Stimulated activated memory B cell treated with anti-CD40 and anti-IgM and Interleukin-4, amounts not matched to agents 10 μg/mL and 1 μg/mL and 100 μg/mL, for 72 hours (primary cell): ENCODE measurements at regions not wholly inside any gene's neighbourhood (a gene's known extent, or its start where the extent isn't known, plus 50 kb on each side); places are given as distances from the start of the nearest gene placed in this dataset.

ENCODE experiments used
- ATAC-seq: fragments of 150-1000 bp; cut with Tn5 transposase; 2 replicates; pipeline ENCODE4 v1.10.0; 2021
- H3K27ac Mint-ChIP-seq: one replicate; pipeline ENCODE4 v1.8.0; 2022; ENCODE audit warnings: mild to moderate bottlenecking, mixed read lengths
- H3K27me3 Mint-ChIP-seq: one replicate; pipeline ENCODE4 v1.8.0; 2022; ENCODE audit warnings: mixed read lengths
- H3K36me3 Mint-ChIP-seq: one replicate; pipeline ENCODE4 v1.8.0; 2022; ENCODE audit warnings: mixed read lengths
- H3K4me1 Mint-ChIP-seq: one replicate; pipeline ENCODE4 v1.8.0; 2022; ENCODE audit warnings: mixed read lengths
- H3K4me3 Mint-ChIP-seq: one replicate; pipeline ENCODE4 v1.8.0; 2022; ENCODE audit warnings: mild to moderate bottlenecking, moderate library complexity, mixed read lengths
- H3K9me3 Mint-ChIP-seq: one replicate; pipeline ENCODE4 v1.8.0; 2022; ENCODE audit warnings: mixed read lengths

GRCh38 chr5:2861605-2862004 lies 110.1 kb upstream of the IRX2 start:
- Mint-ChIP-seq H3K9me3 (peaks cover 3% of the 10 kb centered on the region), H3K36me3 (no peaks in the 10 kb centered on the region), H3K4me1 (no peaks in the 10 kb centered on the region), H3K4me3 (no peak overlapping the region), H3K27ac (no peak overlapping the region), H3K27me3 (no peaks in the 10 kb centered on the region)
- no peak for ATAC-seq

GRCh38 chr5:2860101-2860500 lies 108.6 kb upstream of the IRX2 start:
- H3K9me3 Mint-ChIP-seq = peaks cover 3% of the 10 kb centered on the region
- no peak overlapping the region for H3K4me3 Mint-ChIP-seq
- H3K4me1 Mint-ChIP-seq = no peaks in the 10 kb centered on the region
- H3K27me3 Mint-ChIP-seq = no peaks in the 10 kb centered on the region
- H3K27ac Mint-ChIP-seq = no peak overlapping the region
- H3K36me3 Mint-ChIP-seq = no peaks in the 10 kb centered on the region
- no peak for ATAC-seq

- ATAC-seq = no peak
- H3K27me3 Mint-ChIP-seq = no peaks in the 10 kb centered on the region
- H3K9me3 Mint-ChIP-seq = peaks cover 3% of the 10 kb centered on the region
- H3K4me3 Mint-ChIP-seq = no peak overlapping the region
- no peaks in the 10 kb centered on the region for H3K4me1 Mint-ChIP-seq
- no peak overlapping the region for H3K27ac Mint-ChIP-seq
- H3K36me3 Mint-ChIP-seq = no peaks in the 10 kb centered on the region
These were observed 106.4 kb upstream of the IRX2 start for GRCh38 chr5:2857837-2858236.

- no peak for ATAC-seq
These were observed 104.7 kb upstream of the IRX2 start for GRCh38 chr5:2856206-2856605.

GRCh38 chr5:2852446-2852845 lies 101.0 kb upstream of the IRX2 start:
- Mint-ChIP-seq H3K27ac (no peak overlapping the region), H3K4me1 (no peaks in the 10 kb centered on the region), H3K36me3 (no peaks in the 10 kb centered on the region), H3K4me3 (no peak overlapping the region), H3K27me3 (no peaks in the 10 kb centered on the region), H3K9me3 (peaks cover 3% of the 10 kb centered on the region)
- ATAC-seq = no peak

More at GRCh38 chr5:2856206-2856605, 104.7 kb upstream of the IRX2 start:
- Mint-ChIP-seq H3K9me3 (no peaks in the 10 kb centered on the region), H3K4me3 (no peak overlapping the region), H3K27ac (no peak overlapping the region), H3K4me1 (no peaks in the 10 kb centered on the region), H3K27me3 (no peaks in the 10 kb centered on the region), H3K36me3 (no peaks in the 10 kb centered on the region)

GRCh38 chr5:2851895-2852294 lies 100.4 kb upstream of the IRX2 start:
- Mint-ChIP-seq H3K4me3 (no peak overlapping the region), H3K27me3 (no peaks in the 10 kb centered on the region), H3K9me3 (peaks cover 3% of the 10 kb centered on the region), H3K4me1 (no peaks in the 10 kb centered on the region), H3K36me3 (no peaks in the 10 kb centered on the region), H3K27ac (no peak overlapping the region)
- no peak for ATAC-seq

GRCh38 chr5:2849429-2849828 lies 98.0 kb upstream of the IRX2 start:
- ATAC-seq = no peak
- no peaks in the 10 kb centered on the region for H3K27me3 Mint-ChIP-seq
- H3K27ac Mint-ChIP-seq = no peak overlapping the region
- no peaks in the 10 kb centered on the region for H3K36me3 Mint-ChIP-seq
- no peaks in the 10 kb centered on the region for H3K4me1 Mint-ChIP-seq
- no peak overlapping the region for H3K4me3 Mint-ChIP-seq
- H3K9me3 Mint-ChIP-seq = peaks cover 3% of the 10 kb centered on the region

GRCh38 chr5:2848619-2849018 lies 97.1 kb upstream of the IRX2 start:
- Mint-ChIP-seq H3K4me1 (no peaks in the 10 kb centered on the region), H3K4me3 (no peak overlapping the region), H3K27ac (no peak overlapping the region), H3K9me3 (peaks cover 3% of the 10 kb centered on the region), H3K27me3 (no peaks in the 10 kb centered on the region), H3K36me3 (no peaks in the 10 kb centered on the region)
- ATAC-seq = no peak

- no peaks in the 10 kb centered on the region for H3K27me3 Mint-ChIP-seq
- no peak overlapping the region for H3K27ac Mint-ChIP-seq
- peaks cover 3% of the 10 kb centered on the region for H3K9me3 Mint-ChIP-seq
- no peak overlapping the region for H3K4me3 Mint-ChIP-seq
- no peaks in the 10 kb centered on the region for H3K4me1 Mint-ChIP-seq
- ATAC-seq = no peak
- H3K36me3 Mint-ChIP-seq = no peaks in the 10 kb centered on the region
These were observed 96.1 kb upstream of the IRX2 start for GRCh38 chr5:2847608-2848007.

- no peaks in the 10 kb centered on the region for H3K36me3 Mint-ChIP-seq
- H3K27ac Mint-ChIP-seq = no peak overlapping the region
- H3K9me3 Mint-ChIP-seq = peaks cover 11% of the 10 kb centered on the region
- no peaks in the 10 kb centered on the region for H3K27me3 Mint-ChIP-seq
- no peak for ATAC-seq
- no peaks in the 10 kb centered on the region for H3K4me1 Mint-ChIP-seq
- H3K4me3 Mint-ChIP-seq = no peak overlapping the region
These were observed 89.7 kb upstream of the IRX2 start for GRCh38 chr5:2841208-2841607.

- H3K9me3 Mint-ChIP-seq = peaks cover 11% of the 10 kb centered on the region
- ATAC-seq = no peak
- no peaks in the 10 kb centered on the region for H3K36me3 Mint-ChIP-seq
- H3K27ac Mint-ChIP-seq = no peak overlapping the region
- no peak overlapping the region for H3K4me3 Mint-ChIP-seq
- no peaks in the 10 kb centered on the region for H3K4me1 Mint-ChIP-seq
- no peaks in the 10 kb centered on the region for H3K27me3 Mint-ChIP-seq
These were observed 89.0 kb upstream of the IRX2 start for GRCh38 chr5:2840372-2840915.

GRCh38 chr5:2836133-2836532 lies 84.7 kb upstream of the IRX2 start:
- Mint-ChIP-seq H3K27ac (no peak overlapping the region), H3K4me1 (no peaks in the 10 kb centered on the region), H3K9me3 (peaks cover 11% of the 10 kb centered on the region), H3K4me3 (no peak overlapping the region), H3K27me3 (no peaks in the 10 kb centered on the region), H3K36me3 (no peaks in the 10 kb centered on the region)
- no peak for ATAC-seq

- H3K27me3 Mint-ChIP-seq = no peaks in the 10 kb centered on the region
- no peaks in the 10 kb centered on the region for H3K36me3 Mint-ChIP-seq
- no peak for ATAC-seq
- H3K4me3 Mint-ChIP-seq = no peak overlapping the region
- H3K27ac Mint-ChIP-seq = no peak overlapping the region
- no peaks in the 10 kb centered on the region for H3K4me1 Mint-ChIP-seq
- H3K9me3 Mint-ChIP-seq = peaks cover 6% of the 10 kb centered on the region
These were observed 82.1 kb upstream of the IRX2 start for GRCh38 chr5:2833556-2833955.

- no peaks in the 10 kb centered on the region for H3K36me3 Mint-ChIP-seq
- no peak overlapping the region for H3K27ac Mint-ChIP-seq
- peaks cover 3% of the 10 kb centered on the region for H3K9me3 Mint-ChIP-seq
- no peaks in the 10 kb centered on the region for H3K4me1 Mint-ChIP-seq
- H3K4me3 Mint-ChIP-seq = no peak overlapping the region
- H3K27me3 Mint-ChIP-seq = no peaks in the 10 kb centered on the region
- no peak for ATAC-seq
These were observed 80.9 kb upstream of the IRX2 start for GRCh38 chr5:2832394-2832793.

GRCh38 chr5:2829239-2829638 lies 77.8 kb upstream of the IRX2 start:
- Mint-ChIP-seq H3K4me1 (no peaks in the 10 kb centered on the region), H3K4me3 (no peak overlapping the region), H3K27ac (no peak overlapping the region), H3K36me3 (no peaks in the 10 kb centered on the region), H3K27me3 (no peaks in the 10 kb centered on the region), H3K9me3 (peaks cover 13% of the 10 kb centered on the region)
- ATAC-seq = no peak

- ATAC-seq = no peak
- Mint-ChIP-seq H3K4me1 (no peaks in the 10 kb centered on the region), H3K4me3 (no peak overlapping the region), H3K27me3 (no peaks in the 10 kb centered on the region), H3K27ac (no peak overlapping the region), H3K9me3 (peaks cover 5% of the 10 kb centered on the region), H3K36me3 (no peaks in the 10 kb centered on the region)
These were observed 67.5 kb upstream of the IRX2 start for GRCh38 chr5:2818936-2819335.

- no peak for ATAC-seq
- Mint-ChIP-seq H3K9me3 (peaks cover 3% of the 10 kb centered on the region), H3K27ac (no peak overlapping the region), H3K4me1 (no peaks in the 10 kb centered on the region), H3K27me3 (no peaks in the 10 kb centered on the region), H3K4me3 (no peak overlapping the region), H3K36me3 (no peaks in the 10 kb centered on the region)
These were observed 65.6 kb upstream of the IRX2 start for GRCh38 chr5:2817031-2817603.
